ENCODE measurements at regions not wholly inside any gene's neighbourhood (a gene's known extent, or its start where the extent isn't known, plus 50 kb on each side); places are given as distances from the start of the nearest gene placed in this dataset.

- Histone ChIP-seq H3K36me3 (ENCODE audit: control insufficient read depth, insufficient read depth, low read length) (no peaks in the 10 kb centered on the region), H3K27ac (ENCODE audit: low read length) (no peak overlapping the region), H3K27me3 (ENCODE audit: control insufficient read depth, insufficient read depth, low read length) (no peaks in the 10 kb centered on the region), H3K4me1 (ENCODE audit: control insufficient read depth, insufficient read depth, low read length) (no peaks in the 10 kb centered on the region; the same call in 1 of the 2 replicates), H3K4me3 (ENCODE audit: low read length) (no peak overlapping the region), H3K9me3 (ENCODE audit: control insufficient read depth, insufficient read depth, low read length) (no peaks in the 10 kb centered on the region)
- no CpG with 5 or more reads among the region's 1 CpG for WGBS (ENCODE audit: insufficient coverage, insufficient read length)
- DNase-seq (ENCODE audit: low read depth, low spot score) = no peak
These were observed 253.9 kb downstream of the IL15 start for GRCh38 chr4:141890279-141890678.

DNA sequence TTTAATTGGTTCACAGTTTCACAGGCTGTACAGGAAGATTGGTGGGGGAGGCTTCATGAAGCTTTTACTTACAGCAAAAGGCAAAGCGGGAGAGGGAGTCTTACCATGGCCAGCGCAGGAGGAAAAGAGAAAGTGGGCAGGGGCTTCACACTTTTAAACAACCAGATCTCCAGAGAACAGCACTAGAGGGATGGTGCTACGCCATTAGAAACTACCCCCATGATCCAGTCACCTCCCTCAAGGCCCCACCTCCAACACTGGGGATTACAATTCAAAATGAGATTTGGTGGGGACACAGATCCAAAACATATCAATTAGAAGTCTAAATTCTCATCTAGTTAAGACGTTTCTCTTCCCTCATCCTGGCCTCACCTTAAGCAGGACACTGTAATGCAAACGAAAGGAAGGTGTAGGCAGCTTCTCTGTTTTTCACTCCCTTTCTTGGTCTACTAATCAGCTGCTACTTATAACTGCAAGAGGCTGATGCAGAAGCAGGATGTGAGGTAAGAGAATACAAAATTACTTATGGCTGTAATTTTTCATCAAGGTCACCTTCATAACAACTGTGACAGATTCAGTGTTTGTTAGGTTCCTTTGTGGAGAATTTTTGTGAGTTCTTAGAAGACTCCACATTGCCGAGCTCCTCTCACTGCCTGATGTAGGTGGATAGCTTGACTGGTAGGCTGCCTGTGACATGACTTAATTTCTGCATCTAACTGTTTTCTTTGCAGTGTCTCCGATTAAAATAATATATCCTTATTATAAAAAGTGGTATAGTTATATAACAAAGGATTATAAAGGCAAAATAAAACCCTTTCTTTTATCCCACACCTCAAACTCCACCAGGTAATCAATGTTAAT lies 255.1 kb downstream of the IL15 start:
- H3K4me3 ChIP-seq (ENCODE audit: low read length) = no peak overlapping the region
- H3K27me3 ChIP-seq (ENCODE audit: control insufficient read depth, insufficient read depth, low read length) = no peaks in the 10 kb centered on the region
- H3K9me3 ChIP-seq (ENCODE audit: control insufficient read depth, insufficient read depth, low read length) = no peaks in the 10 kb centered on the region
- WGBS (ENCODE audit: insufficient coverage, insufficient read length) = no CpG with 5 or more reads among the region's 7 CpGs
- DNase-seq (ENCODE audit: low read depth, low spot score) = no peak
- H3K27ac ChIP-seq (ENCODE audit: low read length) = no peak overlapping the region
- H3K4me1 ChIP-seq (ENCODE audit: control insufficient read depth, insufficient read depth, low read length) = no peaks in the 10 kb centered on the region; the same call in 1 of the 2 replicates
- H3K36me3 ChIP-seq (ENCODE audit: control insufficient read depth, insufficient read depth, low read length) = no peaks in the 10 kb centered on the region

DNA sequence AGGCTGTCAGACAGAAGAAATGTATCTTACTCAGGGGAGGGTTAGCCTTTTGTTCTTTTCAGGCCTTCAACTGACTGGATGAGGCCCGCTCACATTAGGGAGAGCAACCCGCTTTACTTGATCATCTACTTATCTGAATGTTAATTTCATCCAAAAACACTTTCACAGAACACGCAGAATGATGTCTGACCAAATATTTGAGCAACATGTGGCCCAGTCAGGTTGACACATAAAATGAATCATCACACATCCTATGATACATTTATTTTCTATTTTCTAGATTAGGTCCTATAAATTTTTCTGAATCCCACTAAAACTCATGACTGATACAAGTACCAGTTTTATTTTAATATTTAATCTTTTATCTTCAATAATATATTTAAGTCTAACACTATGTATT lies 260.3 kb downstream of the IL15 start:
- no CpG with 5 or more reads among the region's 3 CpGs for WGBS (ENCODE audit: insufficient coverage, insufficient read length)
- Histone ChIP-seq H3K27me3 (ENCODE audit: control insufficient read depth, insufficient read depth, low read length) (no peaks in the 10 kb centered on the region), H3K36me3 (ENCODE audit: control insufficient read depth, insufficient read depth, low read length) (no peaks in the 10 kb centered on the region), H3K9me3 (ENCODE audit: control insufficient read depth, insufficient read depth, low read length) (no peaks in the 10 kb centered on the region), H3K27ac (ENCODE audit: low read length) (no peak overlapping the region), H3K4me1 (ENCODE audit: control insufficient read depth, insufficient read depth, low read length) (peaks cover 2% of the 10 kb centered on the region; the same call in 1 of the 2 replicates), H3K4me3 (ENCODE audit: low read length) (no peak overlapping the region)
- no peak for DNase-seq (ENCODE audit: low read depth, low spot score)

- no CpG with 5 or more reads among the region's 2 CpGs for WGBS (ENCODE audit: insufficient coverage, insufficient read length)
These were observed 262.0 kb downstream of the IL15 start for GRCh38 chr4:141898346-141898745.

DNA sequence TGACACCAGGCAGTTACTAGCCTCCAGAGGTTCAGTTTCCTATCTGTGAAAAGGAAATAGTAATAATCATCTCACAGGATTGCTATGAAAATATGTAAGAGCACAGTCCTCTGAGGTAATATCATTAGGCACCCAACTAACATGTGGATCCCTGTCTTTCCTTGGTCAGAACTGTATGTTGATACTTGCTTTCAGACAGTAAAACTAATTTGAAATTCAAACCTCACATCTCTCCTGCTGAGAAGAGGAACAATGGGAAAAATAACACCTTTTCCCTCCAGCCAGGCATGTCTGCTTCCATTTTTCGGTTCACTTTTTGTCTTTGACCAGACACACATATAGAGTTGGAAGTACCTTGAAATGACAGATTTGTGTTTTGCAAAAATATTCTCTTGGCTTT lies 262.7 kb downstream of the IL15 start:
- no peaks in the 10 kb centered on the region for H3K27me3 ChIP-seq (ENCODE audit: control insufficient read depth, insufficient read depth, low read length)
- no peaks in the 10 kb centered on the region for H3K9me3 ChIP-seq (ENCODE audit: control insufficient read depth, insufficient read depth, low read length)
- no peak for DNase-seq (ENCODE audit: low read depth, low spot score)
- H3K4me1 ChIP-seq (ENCODE audit: control insufficient read depth, insufficient read depth, low read length) = peaks cover 3% of the 10 kb centered on the region; the same call in 1 of the 2 replicates
- H3K36me3 ChIP-seq (ENCODE audit: control insufficient read depth, insufficient read depth, low read length) = no peaks in the 10 kb centered on the region
- H3K27ac ChIP-seq (ENCODE audit: low read length) = no peak overlapping the region
- WGBS (ENCODE audit: insufficient coverage, insufficient read length) = no CpG with 5 or more reads among the region's 1 CpG
- no peak overlapping the region for H3K4me3 ChIP-seq (ENCODE audit: low read length)

More at GRCh38 chr4:141898346-141898745, 262.0 kb downstream of the IL15 start:
- no peak for DNase-seq (ENCODE audit: low read depth, low spot score)
- H3K27me3 ChIP-seq (ENCODE audit: control insufficient read depth, insufficient read depth, low read length) = no peaks in the 10 kb centered on the region
- peaks cover 3% of the 10 kb centered on the region; the same call in 1 of the 2 replicates for H3K4me1 ChIP-seq (ENCODE audit: control insufficient read depth, insufficient read depth, low read length)
- H3K27ac ChIP-seq (ENCODE audit: low read length) = no peak overlapping the region
- H3K4me3 ChIP-seq (ENCODE audit: low read length) = no peak overlapping the region
- no peaks in the 10 kb centered on the region for H3K9me3 ChIP-seq (ENCODE audit: control insufficient read depth, insufficient read depth, low read length)
- H3K36me3 ChIP-seq (ENCODE audit: control insufficient read depth, insufficient read depth, low read length) = no peaks in the 10 kb centered on the region

- Histone ChIP-seq H3K4me3 (ENCODE audit: low read length) (no peak overlapping the region), H3K36me3 (ENCODE audit: control insufficient read depth, insufficient read depth, low read length) (no peaks in the 10 kb centered on the region), H3K4me1 (ENCODE audit: control insufficient read depth, insufficient read depth, low read length) (peaks cover 3% of the 10 kb centered on the region; the same call in 1 of the 2 replicates), H3K9me3 (ENCODE audit: control insufficient read depth, insufficient read depth, low read length) (no peaks in the 10 kb centered on the region), H3K27ac (ENCODE audit: low read length) (no peak overlapping the region), H3K27me3 (ENCODE audit: control insufficient read depth, insufficient read depth, low read length) (no peaks in the 10 kb centered on the region)
- DNase-seq (ENCODE audit: low read depth, low spot score) = no peak
These were observed 263.2 kb downstream of the IL15 start for GRCh38 chr4:141899541-141899940.

DNA sequence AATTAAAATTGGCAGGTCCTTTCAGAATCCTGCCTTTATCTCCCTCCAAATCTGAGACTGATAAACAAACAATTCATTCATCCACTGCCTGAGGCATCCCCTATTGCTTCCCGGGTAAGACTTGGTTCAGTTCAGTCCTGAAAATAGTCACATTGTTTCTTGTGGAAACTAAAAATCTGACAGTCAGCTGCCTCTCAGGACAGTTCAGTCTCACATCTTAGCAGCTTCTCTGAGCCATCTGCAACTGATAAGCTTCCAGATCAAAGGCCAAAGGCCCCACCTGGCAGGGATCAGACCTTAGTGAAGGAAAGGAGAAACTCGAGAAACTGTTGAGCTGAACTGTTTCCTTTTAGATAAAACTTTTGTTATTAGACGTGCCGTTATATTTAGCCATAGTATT lies 264.5 kb downstream of the IL15 start:
- no CpG with 5 or more reads among the region's 4 CpGs for WGBS (ENCODE audit: insufficient coverage, insufficient read length)
- Histone ChIP-seq H3K27me3 (ENCODE audit: control insufficient read depth, insufficient read depth, low read length) (no peaks in the 10 kb centered on the region), H3K4me1 (ENCODE audit: control insufficient read depth, insufficient read depth, low read length) (peaks cover 3% of the 10 kb centered on the region; the same call in 1 of the 2 replicates)

DNA sequence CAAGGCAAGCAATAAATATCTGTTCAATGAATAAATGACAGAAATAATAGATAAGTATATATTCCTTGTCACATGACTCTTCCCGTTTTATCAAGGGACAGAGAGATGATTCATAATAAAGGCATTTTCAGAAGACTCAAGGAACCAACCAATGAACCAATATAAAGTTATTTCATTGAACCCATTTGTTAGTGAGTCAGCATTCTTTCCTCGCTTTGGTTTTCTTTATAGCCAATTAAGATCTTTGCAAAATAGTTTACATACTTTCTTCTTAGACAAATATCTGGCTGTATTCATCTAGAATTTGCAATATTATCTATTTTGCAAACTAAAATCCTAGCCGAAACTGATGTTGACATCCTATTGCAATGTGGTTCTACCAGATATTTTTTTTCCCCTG lies 269.4 kb downstream of the IL15 start:
- H3K27ac ChIP-seq (ENCODE audit: low read length) = no peak overlapping the region
- no peak for DNase-seq (ENCODE audit: low read depth, low spot score)
- H3K36me3 ChIP-seq (ENCODE audit: control insufficient read depth, insufficient read depth, low read length) = no peaks in the 10 kb centered on the region
- H3K4me3 ChIP-seq (ENCODE audit: low read length) = no peak overlapping the region
- 0 out of 2 replicates have a peak, but pooled peaks cover 1% of the 10 kb centered on the region for H3K4me1 ChIP-seq (ENCODE audit: control insufficient read depth, insufficient read depth, low read length)
- no peaks in the 10 kb centered on the region for H3K9me3 ChIP-seq (ENCODE audit: control insufficient read depth, insufficient read depth, low read length)
- no peaks in the 10 kb centered on the region for H3K27me3 ChIP-seq (ENCODE audit: control insufficient read depth, insufficient read depth, low read length)
- no CpG with 5 or more reads among the region's 3 CpGs for WGBS (ENCODE audit: insufficient coverage, insufficient read length)

More for the DNA sequence above, 264.5 kb downstream of the IL15 start:
- no peak overlapping the region for H3K27ac ChIP-seq (ENCODE audit: low read length)
- no peak for DNase-seq (ENCODE audit: low read depth, low spot score)
- no peak overlapping the region for H3K4me3 ChIP-seq (ENCODE audit: low read length)
- no peaks in the 10 kb centered on the region for H3K36me3 ChIP-seq (ENCODE audit: control insufficient read depth, insufficient read depth, low read length)
- H3K9me3 ChIP-seq (ENCODE audit: control insufficient read depth, insufficient read depth, low read length) = no peaks in the 10 kb centered on the region

GRCh38 chr4:141909541-141909940 lies 273.2 kb downstream of the IL15 start:
- no peaks in the 10 kb centered on the region for H3K27me3 ChIP-seq (ENCODE audit: control insufficient read depth, insufficient read depth, low read length)
- DNase-seq (ENCODE audit: low read depth, low spot score) = no peak
- no peaks in the 10 kb centered on the region for H3K4me1 ChIP-seq (ENCODE audit: control insufficient read depth, insufficient read depth, low read length)
- H3K4me3 ChIP-seq (ENCODE audit: low read length) = no peak overlapping the region
- H3K36me3 ChIP-seq (ENCODE audit: control insufficient read depth, insufficient read depth, low read length) = no peaks in the 10 kb centered on the region
- H3K27ac ChIP-seq (ENCODE audit: low read length) = no peak overlapping the region
- H3K9me3 ChIP-seq (ENCODE audit: control insufficient read depth, insufficient read depth, low read length) = no peaks in the 10 kb centered on the region

DNA sequence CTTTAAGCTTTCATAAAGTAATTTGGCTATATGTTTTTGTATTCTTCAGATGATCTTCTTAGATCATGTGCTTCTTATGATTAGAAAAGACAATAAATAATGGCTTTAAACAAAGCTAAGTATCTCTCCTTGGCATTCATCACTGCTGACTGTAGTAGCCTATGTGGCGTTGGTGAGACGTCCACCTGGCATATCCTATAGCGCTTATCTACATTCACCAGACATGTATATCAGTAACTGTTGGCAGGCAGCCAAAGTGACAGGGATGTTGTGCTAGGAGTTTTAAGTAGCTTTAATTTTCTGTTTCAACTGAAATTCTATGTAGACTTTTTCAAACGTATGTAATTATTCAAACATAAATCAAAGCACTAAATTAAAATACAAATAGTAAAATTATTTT lies 276.4 kb downstream of the IL15 start:
- Histone ChIP-seq H3K27ac (ENCODE audit: low read length) (no peak overlapping the region), H3K4me3 (ENCODE audit: low read length) (no peak overlapping the region), H3K4me1 (ENCODE audit: control insufficient read depth, insufficient read depth, low read length) (no peaks in the 10 kb centered on the region), H3K27me3 (ENCODE audit: control insufficient read depth, insufficient read depth, low read length) (no peaks in the 10 kb centered on the region), H3K9me3 (ENCODE audit: control insufficient read depth, insufficient read depth, low read length) (no peaks in the 10 kb centered on the region), H3K36me3 (ENCODE audit: control insufficient read depth, insufficient read depth, low read length) (no peaks in the 10 kb centered on the region)
- WGBS (ENCODE audit: insufficient coverage, insufficient read length) = no CpG with 5 or more reads among the region's 4 CpGs
- DNase-seq (ENCODE audit: low read depth, low spot score) = no peak

- no CpG with 5 or more reads among the region's 1 CpG for WGBS (ENCODE audit: insufficient coverage, insufficient read length)
- Histone ChIP-seq H3K36me3 (ENCODE audit: control insufficient read depth, insufficient read depth, low read length) (no peaks in the 10 kb centered on the region), H3K9me3 (ENCODE audit: control insufficient read depth, insufficient read depth, low read length) (no peaks in the 10 kb centered on the region), H3K27ac (ENCODE audit: low read length) (no peak overlapping the region), H3K27me3 (ENCODE audit: control insufficient read depth, insufficient read depth, low read length) (no peaks in the 10 kb centered on the region), H3K4me3 (ENCODE audit: low read length) (no peak overlapping the region), H3K4me1 (ENCODE audit: control insufficient read depth, insufficient read depth, low read length) (no peaks in the 10 kb centered on the region)
- DNase-seq (ENCODE audit: low read depth, low spot score) = no peak
These were observed 277.5 kb downstream of the IL15 start for GRCh38 chr4:141913928-141914327.

Measured in iPS DF 6.9 (cell line).